Upper lobe of right lung (tissue), 1 donor: ENCODE measurements at regions not wholly inside any gene's neighbourhood (a gene's known extent, or its start where the extent isn't known, plus 50 kb on each side); places are given as distances from the start of the nearest gene placed in this dataset.
A peak's percentile ranks its signal among the peaks of the same experiment; 100 is the strongest.
"Not testable (repeated sequence)": the region's sequence is repeated elsewhere in the genome, so short reads cannot be mapped to it uniquely, and the experiment has no call there.

Experiments used
- ATAC-seq: fragments of 200-7000 bp; cut with Tn5 transposase; one replicate; pipeline ENCODE4 v1.9.1; 2020; ENCODE audit warnings: mild to moderate bottlenecking, moderate library complexity
- DNase-seq: peaks from one replicate; pipeline ENCODE4 v3.0.0-alpha.2; 2020
- H3K27ac ChIP-seq: fragments of 200-600 bp; one replicate; pipeline ENCODE4 v1.8.0; 2022
- H3K27me3 ChIP-seq: fragments of 200-600 bp; one replicate; pipeline ENCODE4 v1.8.0; 2022; ENCODE audit warnings: mild to moderate bottlenecking
- H3K36me3 ChIP-seq: fragments of 200-600 bp; one replicate; pipeline ENCODE4 v1.8.0; 2022
- H3K4me1 ChIP-seq: fragments of 200-600 bp; one replicate; pipeline ENCODE4 v1.8.0; 2022
- H3K4me3 ChIP-seq: fragments of 200-600 bp; one replicate; pipeline ENCODE4 v1.8.0; 2022; ENCODE audit warnings: mild to moderate bottlenecking
- H3K9me3 ChIP-seq: fragments of 200-600 bp; one replicate; pipeline ENCODE4 v1.8.0; 2022
- CTCF ChIP-seq: fragments of 200-600 bp; IDR thresholded peaks from one replicate; pipeline ENCODE4 v1.8.0; 2022; ENCODE audit warnings: antibody characterized with exemption
- intact Hi-C: fragments of 100-400 bp; cut with DNase I; formaldehyde crosslinking; loops from one replicate; pipeline ENCODE4 v1.11.0; 2022
- donor health status: DM: no; HTN: yes; CAD: no; lungs with severe emphysema.

GRCh38 chr7:112937651-112938415, 147.6 kb upstream of the TMEM168 start:
- Histone ChIP-seq H3K4me3 (peak overlapping the region; percentile 87), H3K27me3 (no peaks in the 10 kb centered on the region), H3K27ac (peak overlapping the region; percentile 49), H3K4me1 (peaks cover 21% of the 10 kb centered on the region), H3K9me3 (no peaks in the 10 kb centered on the region), H3K36me3 (peaks cover 6% of the 10 kb centered on the region)
- ATAC-seq: no peak
- no peak for TF ChIP-seq CTCF
- intact Hi-C loops: no loop called here
- no peak for DNase-seq

DNA sequence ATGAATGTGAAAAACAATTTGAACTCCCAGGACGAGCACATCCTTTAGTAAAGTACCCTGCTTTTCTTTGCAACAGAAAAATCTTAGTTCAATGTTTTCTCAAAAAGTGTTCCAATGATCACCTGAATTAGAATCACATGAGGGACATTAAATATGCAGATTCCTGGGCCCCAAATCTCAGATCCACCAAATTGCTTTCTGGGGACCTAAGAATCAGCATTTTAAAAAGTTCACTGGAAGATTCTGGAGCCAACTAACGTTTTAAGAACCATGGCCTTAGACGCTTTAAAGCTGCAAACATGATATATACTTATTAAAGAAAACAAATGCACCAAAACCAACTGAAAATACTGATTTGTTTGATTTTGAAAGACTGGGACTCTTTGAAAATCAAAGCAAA, 143.4 kb upstream of the TMEM168 start:
- H3K27ac ChIP-seq: no peak overlapping the region
- no peak for DNase-seq
- ATAC-seq: no peak
- H3K4me1 ChIP-seq: peaks cover 13% of the 10 kb centered on the region
- TF ChIP-seq CTCF: no peak
- H3K27me3 ChIP-seq: no peaks in the 10 kb centered on the region
- H3K9me3 ChIP-seq: no peaks in the 10 kb centered on the region
- H3K4me3 ChIP-seq: no peak overlapping the region
- intact Hi-C loops: no loop called here
- peaks cover 6% of the 10 kb centered on the region for H3K36me3 ChIP-seq

GRCh38 chr7:112930787-112931186, 140.6 kb upstream of the TMEM168 start:
- ATAC-seq (peak; percentile 60), DNase-seq (no peak)
- Histone ChIP-seq H3K4me3 (no peak overlapping the region), H3K4me1 (no peaks in the 10 kb centered on the region), H3K36me3 (peaks cover 6% of the 10 kb centered on the region), H3K27me3 (no peaks in the 10 kb centered on the region), H3K9me3 (no peaks in the 10 kb centered on the region), H3K27ac (no peak overlapping the region)
- intact Hi-C loops: no loop called here
- no peak for TF ChIP-seq CTCF

DNA sequence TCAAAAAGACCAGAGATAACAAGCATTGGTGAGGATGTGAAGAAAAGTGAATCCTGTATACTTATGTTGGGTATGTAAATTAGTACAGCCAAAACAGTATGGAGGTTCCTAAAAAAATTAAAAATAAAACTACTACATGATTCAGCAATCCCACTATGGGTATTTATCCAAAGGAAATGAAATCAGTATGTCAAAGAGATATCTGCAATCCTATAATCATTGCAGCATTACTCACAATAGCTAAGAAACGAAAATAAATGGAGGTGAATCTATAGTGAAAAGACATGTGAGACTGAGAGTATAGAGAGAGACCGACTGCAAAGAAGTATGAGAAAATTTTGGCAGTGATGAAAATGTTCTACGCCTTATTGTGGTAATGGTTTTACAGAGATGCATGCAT, 139.2 kb upstream of the TMEM168 start:
- no peak for ATAC-seq
- no peak for DNase-seq
- no peak for TF ChIP-seq CTCF
- Histone ChIP-seq H3K4me3 (no peak overlapping the region), H3K36me3 (peaks cover 6% of the 10 kb centered on the region), H3K27ac (no peak overlapping the region), H3K4me1 (no peaks in the 10 kb centered on the region), H3K9me3 (no peaks in the 10 kb centered on the region), H3K27me3 (no peaks in the 10 kb centered on the region)
- intact Hi-C loops: no loop called here

DNA sequence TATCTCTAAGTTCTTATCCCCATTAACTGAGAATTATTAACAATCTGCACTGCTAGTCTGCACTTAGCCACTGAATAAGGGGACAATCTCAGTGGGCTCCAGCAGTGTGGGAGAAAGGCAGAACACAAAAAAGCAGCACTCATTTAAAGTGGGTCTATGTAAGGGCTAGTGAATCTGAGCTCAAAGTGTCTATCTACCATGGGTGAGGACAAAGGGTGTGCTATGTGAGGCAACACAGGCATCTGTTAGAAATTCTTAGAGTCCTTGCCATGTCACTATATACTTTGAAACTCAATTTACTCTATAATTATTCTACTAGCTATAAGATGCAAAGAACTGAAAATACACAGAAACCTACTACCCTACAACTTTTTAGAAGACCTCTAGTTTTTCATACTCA, 135.8 kb upstream of the TMEM168 start:
- no peak overlapping the region for H3K27ac ChIP-seq
- H3K9me3 ChIP-seq: no peaks in the 10 kb centered on the region
- no peak for ATAC-seq
- H3K4me3 ChIP-seq: no peak overlapping the region
- no peaks in the 10 kb centered on the region for H3K27me3 ChIP-seq
- no peaks in the 10 kb centered on the region for H3K4me1 ChIP-seq
- DNase-seq: no peak
- intact Hi-C loops: no loop called here
- no peak for TF ChIP-seq CTCF
- H3K36me3 ChIP-seq: no peaks in the 10 kb centered on the region

DNA sequence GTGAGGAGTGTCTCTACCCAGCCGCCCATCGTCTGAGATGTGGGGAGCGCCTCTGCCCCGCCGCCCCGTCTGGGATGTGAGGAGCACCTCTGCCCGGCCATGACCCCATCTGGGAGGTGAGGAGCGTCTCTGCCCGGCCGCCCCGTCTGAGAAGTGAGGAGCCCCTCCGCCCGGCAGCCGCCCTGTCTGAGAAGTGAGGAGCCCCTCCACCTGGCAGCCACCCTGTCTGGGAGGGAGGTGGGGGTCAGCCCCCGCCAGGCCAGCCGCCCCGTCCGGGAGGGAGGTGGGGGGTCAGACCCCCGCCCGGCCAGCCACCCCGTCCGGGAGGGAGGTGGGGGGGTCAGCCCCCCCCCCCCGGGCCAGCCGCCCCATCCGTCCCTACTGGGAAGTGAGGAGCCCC, 132.4 kb upstream of the TMEM168 start:
- H3K9me3 ChIP-seq, H3K4me3 ChIP-seq, H3K36me3 ChIP-seq, H3K27me3 ChIP-seq, ATAC-seq, DNase-seq, intact Hi-C loops, H3K4me1 ChIP-seq, H3K27ac ChIP-seq: not testable (repeated sequence)

- H3K27me3 ChIP-seq, H3K4me1 ChIP-seq, DNase-seq, H3K9me3 ChIP-seq, H3K27ac ChIP-seq, H3K4me3 ChIP-seq, intact Hi-C loops, ATAC-seq: not testable (repeated sequence)
- peaks cover 10% of the 10 kb centered on the region for H3K36me3 ChIP-seq
These were observed 126.2 kb upstream of the TMEM168 start for GRCh38 chr7:112916431-112916830.
